ENCODE measurements at regions not wholly inside any gene's neighbourhood (a gene's known extent, or its start where the extent isn't known, plus 50 kb on each side); places are given as distances from the start of the nearest gene placed in this dataset.

GRCh38 chr15:23853286-23853685 is 166.2 kb upstream of the NDN start:
- H4K20me1 ChIP-seq (ENCODE audit: insufficient read depth, low read length): no peaks in the 10 kb centered on the region
- no peaks in the 10 kb centered on the region for H3K79me2 ChIP-seq (ENCODE audit: low read length)
- no peak overlapping the region for H3K9ac ChIP-seq (ENCODE audit: low read length)
- no peak overlapping the region for H2AFZ ChIP-seq (ENCODE audit: low read depth, low read length)
- H3K4me2 ChIP-seq (ENCODE audit: low read length): no peak overlapping the region
- H3K4me3 ChIP-seq (ENCODE audit: low read length): no peak overlapping the region
- TF ChIP-seq CTCF (IDR thresholded peaks at IDR 0.05; ENCODE audit: low read depth, low read length): no peak
- no peak for TF ChIP-seq EZH2phosphoT487 (IDR thresholded peaks at IDR 0.05; ENCODE audit: low read depth)
- H3K4me1 ChIP-seq (ENCODE audit: low read length): peaks cover 4% of the 10 kb centered on the region
- H3K27me3 ChIP-seq (ENCODE audit: low read depth, low read length): no peaks in the 10 kb centered on the region
- H3K27ac ChIP-seq (ENCODE audit: low read length): no peak overlapping the region
- no peaks in the 10 kb centered on the region for H3K9me3 ChIP-seq (ENCODE audit: insufficient read depth, low read length)
- no peaks in the 10 kb centered on the region for H3K36me3 ChIP-seq (replicated peaks; ENCODE audit: low read depth, low read length)

GRCh38 chr15:23854203-23854911 is 167.3 kb upstream of the NDN start:
- H3K27ac ChIP-seq (ENCODE audit: low read length): no peak overlapping the region
- no peaks in the 10 kb centered on the region for H3K36me3 ChIP-seq (replicated peaks; ENCODE audit: low read depth, low read length)
- H3K4me1 ChIP-seq (ENCODE audit: low read length): peaks cover 4% of the 10 kb centered on the region
- no peak overlapping the region for H3K4me3 ChIP-seq (ENCODE audit: low read length)
- H3K4me2 ChIP-seq (ENCODE audit: low read length): peak overlapping the region; percentile 18; the same call in 1 of the 2 replicates
- H3K9me3 ChIP-seq (ENCODE audit: insufficient read depth, low read length): no peaks in the 10 kb centered on the region
- TF ChIP-seq EZH2phosphoT487 (IDR thresholded peaks at IDR 0.05; ENCODE audit: low read depth): no peak
- no peak for TF ChIP-seq CTCF (IDR thresholded peaks at IDR 0.05; ENCODE audit: low read depth, low read length)
- no peak overlapping the region for H2AFZ ChIP-seq (ENCODE audit: low read depth, low read length)
- H3K27me3 ChIP-seq (ENCODE audit: low read depth, low read length): no peaks in the 10 kb centered on the region
- no peaks in the 10 kb centered on the region for H3K79me2 ChIP-seq (ENCODE audit: low read length)
- no peaks in the 10 kb centered on the region for H4K20me1 ChIP-seq (ENCODE audit: insufficient read depth, low read length)
- H3K9ac ChIP-seq (ENCODE audit: low read length): no peak overlapping the region

- no peak for TF ChIP-seq EZH2phosphoT487 (IDR thresholded peaks at IDR 0.05; ENCODE audit: low read depth)
- no peak for TF ChIP-seq CTCF (IDR thresholded peaks at IDR 0.05; ENCODE audit: low read depth, low read length)
- peaks cover 4% of the 10 kb centered on the region for H3K4me1 ChIP-seq (ENCODE audit: low read length)
- no peaks in the 10 kb centered on the region for H3K79me2 ChIP-seq (ENCODE audit: low read length)
- no peaks in the 10 kb centered on the region for H3K36me3 ChIP-seq (replicated peaks; ENCODE audit: low read depth, low read length)
- H3K4me3 ChIP-seq (ENCODE audit: low read length): no peak overlapping the region
- H3K9me3 ChIP-seq (ENCODE audit: insufficient read depth, low read length): no peaks in the 10 kb centered on the region
- no peak overlapping the region for H3K27ac ChIP-seq (ENCODE audit: low read length)
- H3K27me3 ChIP-seq (ENCODE audit: low read depth, low read length): no peaks in the 10 kb centered on the region
- no peaks in the 10 kb centered on the region for H4K20me1 ChIP-seq (ENCODE audit: insufficient read depth, low read length)
- peak overlapping the region; percentile 18 for H3K4me2 ChIP-seq (ENCODE audit: low read length)
- no peak overlapping the region for H2AFZ ChIP-seq (ENCODE audit: low read depth, low read length)
- no peak overlapping the region for H3K9ac ChIP-seq (ENCODE audit: low read length)
Observed at GRCh38 chr15:23854912-23855659, 168.0 kb upstream of the NDN start.

- Histone ChIP-seq H3K9me3 (ENCODE audit: insufficient read depth, low read length) (no peaks in the 10 kb centered on the region), H3K27me3 (ENCODE audit: low read depth, low read length) (no peaks in the 10 kb centered on the region), H3K27ac (ENCODE audit: low read length) (no peak overlapping the region), H4K20me1 (ENCODE audit: insufficient read depth, low read length) (no peaks in the 10 kb centered on the region), H3K36me3 (replicated peaks; ENCODE audit: low read depth, low read length) (no peaks in the 10 kb centered on the region), H3K9ac (ENCODE audit: low read length) (no peak overlapping the region), H2AFZ (ENCODE audit: low read depth, low read length) (no peak overlapping the region), H3K4me1 (ENCODE audit: low read length) (peaks cover 4% of the 10 kb centered on the region), H3K79me2 (ENCODE audit: low read length) (no peaks in the 10 kb centered on the region), H3K4me2 (ENCODE audit: low read length) (no peak overlapping the region), H3K4me3 (ENCODE audit: low read length) (no peak overlapping the region)
- TF ChIP-seq EZH2phosphoT487 (IDR thresholded peaks at IDR 0.05; ENCODE audit: low read depth): no peak
- no peak for TF ChIP-seq CTCF (IDR thresholded peaks at IDR 0.05; ENCODE audit: low read depth, low read length)
Observed at GRCh38 chr15:23855947-23856346, 168.8 kb upstream of the NDN start.
